ENCODE measurements at regions not wholly inside any gene's neighbourhood (a gene's known extent, or its start where the extent isn't known, plus 50 kb on each side); places are given as distances from the start of the nearest gene placed in this dataset.
"Not testable (repeated sequence)": the region's sequence is repeated elsewhere in the genome, so short reads cannot be mapped to it uniquely, and the experiment has no call there.

DNA sequence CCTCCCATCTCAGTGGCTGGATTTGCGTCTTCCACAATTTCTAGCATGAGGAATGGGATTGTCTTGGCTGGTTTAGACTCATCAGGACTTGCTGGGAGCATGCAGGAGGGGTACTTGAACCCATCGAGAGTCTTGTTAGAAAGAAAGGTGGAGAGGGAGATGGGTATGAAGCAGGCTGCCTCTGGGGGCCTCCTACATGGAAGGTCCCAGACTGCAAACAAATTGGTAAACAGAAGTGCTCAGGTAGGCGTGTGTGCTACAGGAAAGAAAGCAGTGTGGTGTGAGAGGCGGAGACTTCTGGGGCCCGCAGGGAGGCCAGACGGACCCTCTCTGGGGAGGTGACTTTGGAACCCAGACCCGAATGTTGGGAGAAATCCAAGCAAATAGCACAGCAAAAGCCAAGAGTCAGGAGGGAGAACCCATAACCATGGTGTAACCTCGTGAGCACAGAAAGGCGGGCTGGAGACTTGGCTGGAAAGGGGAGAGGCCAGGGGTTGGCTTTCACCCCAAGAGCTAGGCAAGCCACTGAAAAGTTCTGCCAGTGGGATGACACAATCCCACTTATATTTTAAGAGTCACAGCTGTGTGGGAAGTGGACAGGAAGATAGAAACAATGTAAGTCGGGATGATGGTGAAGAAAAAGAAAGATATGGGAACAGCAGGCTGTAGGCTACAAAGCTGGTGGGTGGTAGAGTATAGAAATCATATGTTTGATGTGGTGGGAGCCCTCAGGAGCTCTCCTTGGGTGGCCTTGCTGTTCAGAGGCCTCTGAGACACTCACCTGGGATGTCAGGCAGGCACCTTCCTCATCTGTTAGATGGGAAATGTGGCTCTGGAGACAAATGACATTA lies 130.1 kb upstream of the PRR20G start:
- Mint-ChIP-seq H3K27ac (no peak overlapping the region), H3K4me3 (no peak overlapping the region), H3K27me3 (ENCODE audit: low read depth) (peaks cover 29% of the 10 kb centered on the region)

GRCh38 chr3:127413871-127414270 lies 126.0 kb upstream of the PRR20G start:
- DNase-seq (ENCODE audit: low spot score): no peak
- Mint-ChIP-seq H3K27ac (no peak overlapping the region), H3K4me1 (ENCODE audit: low read depth) (no peaks in the 10 kb centered on the region), H3K27me3 (ENCODE audit: low read depth) (peaks cover 24% of the 10 kb centered on the region), H3K4me3 (no peak overlapping the region), H3K36me3 (ENCODE audit: low read depth) (no peaks in the 10 kb centered on the region), H3K9me3 (no peaks in the 10 kb centered on the region)

More for the DNA sequence above, 130.1 kb upstream of the PRR20G start:
- H3K4me1 Mint-ChIP-seq (ENCODE audit: low read depth): no peaks in the 10 kb centered on the region
- H3K9me3 Mint-ChIP-seq: no peaks in the 10 kb centered on the region
- no peak for DNase-seq (ENCODE audit: low spot score)
- no peaks in the 10 kb centered on the region for H3K36me3 Mint-ChIP-seq (ENCODE audit: low read depth)

DNA sequence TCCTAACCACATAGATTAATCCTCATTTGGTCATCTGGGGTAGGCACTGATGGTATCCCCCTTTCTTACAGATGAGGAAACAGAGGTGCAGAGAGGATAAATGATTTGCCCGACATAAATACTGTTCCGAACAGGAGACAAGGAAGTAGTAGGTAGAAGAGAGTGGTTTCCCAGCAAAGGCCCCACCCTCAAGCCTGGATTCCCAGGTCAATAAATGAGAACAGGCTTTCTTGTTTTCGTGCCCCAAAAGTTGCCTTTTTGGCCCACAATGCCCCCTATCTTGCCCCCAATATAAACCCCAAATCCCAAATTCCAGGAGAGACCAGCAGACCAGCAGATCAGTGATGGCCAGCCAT lies 125.5 kb upstream of the PRR20G start:
- Mint-ChIP-seq H3K27ac (no peak overlapping the region), H3K4me1 (ENCODE audit: low read depth) (no peaks in the 10 kb centered on the region), H3K9me3 (no peaks in the 10 kb centered on the region), H3K36me3 (ENCODE audit: low read depth) (no peaks in the 10 kb centered on the region), H3K4me3 (no peak overlapping the region), H3K27me3 (ENCODE audit: low read depth) (peaks cover 19% of the 10 kb centered on the region)
- no peak for DNase-seq (ENCODE audit: low spot score)

GRCh38 chr3:127412578-127413317 lies 124.9 kb upstream of the PRR20G start:
- Mint-ChIP-seq H3K9me3 (no peaks in the 10 kb centered on the region), H3K27me3 (ENCODE audit: low read depth) (peaks cover 15% of the 10 kb centered on the region), H3K4me1 (ENCODE audit: low read depth) (no peaks in the 10 kb centered on the region), H3K36me3 (ENCODE audit: low read depth) (no peaks in the 10 kb centered on the region), H3K4me3 (no peak overlapping the region), H3K27ac (no peak overlapping the region)
- DNase-seq (ENCODE audit: low spot score): no peak

GRCh38 chr3:127411875-127412274 lies 124.0 kb upstream of the PRR20G start:
- not testable (repeated sequence) for H3K27ac Mint-ChIP-seq; H3K4me1 Mint-ChIP-seq (ENCODE audit: low read depth); H3K9me3 Mint-ChIP-seq; H3K27me3 Mint-ChIP-seq (ENCODE audit: low read depth); H3K36me3 Mint-ChIP-seq (ENCODE audit: low read depth); H3K4me3 Mint-ChIP-seq; DNase-seq (ENCODE audit: low spot score)

GRCh38 chr3:127411083-127411727 lies 123.4 kb upstream of the PRR20G start:
- Mint-ChIP-seq H3K4me3 (no peak overlapping the region), H3K27me3 (ENCODE audit: low read depth) (peaks cover 4% of the 10 kb centered on the region), H3K4me1 (ENCODE audit: low read depth) (no peaks in the 10 kb centered on the region), H3K36me3 (ENCODE audit: low read depth) (no peaks in the 10 kb centered on the region), H3K9me3 (no peaks in the 10 kb centered on the region), H3K27ac (no peak overlapping the region)
- no peak for DNase-seq (ENCODE audit: low spot score)

GRCh38 chr3:127410678-127411077 lies 122.8 kb upstream of the PRR20G start:
- Mint-ChIP-seq H3K4me3 (no peak overlapping the region), H3K4me1 (ENCODE audit: low read depth) (no peaks in the 10 kb centered on the region), H3K36me3 (ENCODE audit: low read depth) (no peaks in the 10 kb centered on the region), H3K9me3 (no peaks in the 10 kb centered on the region), H3K27ac (no peak overlapping the region), H3K27me3 (ENCODE audit: low read depth) (peaks cover 4% of the 10 kb centered on the region)
- DNase-seq (ENCODE audit: low spot score): no peak

GRCh38 chr3:127410137-127410488 lies 122.3 kb upstream of the PRR20G start:
- Mint-ChIP-seq H3K9me3 (no peaks in the 10 kb centered on the region), H3K36me3 (ENCODE audit: low read depth) (no peaks in the 10 kb centered on the region), H3K27me3 (ENCODE audit: low read depth) (peaks cover 1% of the 10 kb centered on the region), H3K4me3 (no peak overlapping the region), H3K4me1 (ENCODE audit: low read depth) (no peaks in the 10 kb centered on the region), H3K27ac (no peak overlapping the region)
- no peak for DNase-seq (ENCODE audit: low spot score)

GRCh38 chr3:127409421-127410136 lies 121.7 kb upstream of the PRR20G start:
- Mint-ChIP-seq H3K9me3 (no peaks in the 10 kb centered on the region), H3K4me1 (ENCODE audit: low read depth) (no peaks in the 10 kb centered on the region), H3K36me3 (ENCODE audit: low read depth) (no peaks in the 10 kb centered on the region), H3K27me3 (ENCODE audit: low read depth) (no peaks in the 10 kb centered on the region), H3K27ac (no peak overlapping the region), H3K4me3 (no peak overlapping the region)
- DNase-seq (ENCODE audit: low spot score): no peak

- Mint-ChIP-seq H3K4me1 (ENCODE audit: low read depth) (no peaks in the 10 kb centered on the region), H3K27me3 (ENCODE audit: low read depth) (no peaks in the 10 kb centered on the region), H3K36me3 (ENCODE audit: low read depth) (no peaks in the 10 kb centered on the region), H3K4me3 (no peak overlapping the region), H3K9me3 (no peaks in the 10 kb centered on the region), H3K27ac (no peak overlapping the region)
- DNase-seq (ENCODE audit: low spot score): no peak
These were observed 121.0 kb upstream of the PRR20G start for GRCh38 chr3:127408684-127409420.

DNA sequence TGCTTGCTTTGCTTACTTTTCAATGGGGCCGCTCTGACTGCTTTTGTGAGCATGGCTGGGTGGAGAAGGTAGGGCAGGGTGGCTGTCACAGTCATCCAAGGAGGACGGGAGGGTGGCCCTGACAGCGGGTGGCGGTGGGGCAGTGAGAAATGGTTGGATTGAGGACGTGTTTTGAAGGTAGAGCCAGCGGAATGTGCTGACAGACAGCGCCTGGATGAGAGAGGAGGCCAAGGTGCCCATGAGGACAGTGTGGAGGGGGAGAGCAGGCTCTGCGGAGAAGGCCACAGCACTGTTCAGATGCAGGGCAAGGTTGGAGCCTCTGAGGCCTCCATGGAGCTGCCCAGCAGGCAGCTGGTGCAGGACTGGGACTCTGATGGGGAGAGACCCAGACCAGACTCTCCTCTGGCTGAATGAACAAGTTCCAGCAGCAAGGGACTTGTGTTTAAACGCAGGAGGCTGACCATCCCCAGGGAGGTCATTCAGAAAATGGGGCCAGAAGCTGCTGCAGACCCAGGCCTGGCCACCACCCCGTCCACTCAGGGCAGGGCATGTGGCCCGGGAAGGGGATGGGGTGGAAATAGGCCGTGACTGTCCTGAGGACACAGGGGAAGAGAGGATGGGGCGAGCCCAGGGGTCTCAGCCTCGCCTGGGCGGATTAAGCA lies 120.3 kb upstream of the PRR20G start:
- Mint-ChIP-seq H3K9me3 (no peaks in the 10 kb centered on the region), H3K4me3 (no peak overlapping the region), H3K36me3 (ENCODE audit: low read depth) (no peaks in the 10 kb centered on the region), H3K4me1 (ENCODE audit: low read depth) (no peaks in the 10 kb centered on the region), H3K27ac (no peak overlapping the region), H3K27me3 (ENCODE audit: low read depth) (no peaks in the 10 kb centered on the region)
- DNase-seq (ENCODE audit: low spot score): no peak

DNA sequence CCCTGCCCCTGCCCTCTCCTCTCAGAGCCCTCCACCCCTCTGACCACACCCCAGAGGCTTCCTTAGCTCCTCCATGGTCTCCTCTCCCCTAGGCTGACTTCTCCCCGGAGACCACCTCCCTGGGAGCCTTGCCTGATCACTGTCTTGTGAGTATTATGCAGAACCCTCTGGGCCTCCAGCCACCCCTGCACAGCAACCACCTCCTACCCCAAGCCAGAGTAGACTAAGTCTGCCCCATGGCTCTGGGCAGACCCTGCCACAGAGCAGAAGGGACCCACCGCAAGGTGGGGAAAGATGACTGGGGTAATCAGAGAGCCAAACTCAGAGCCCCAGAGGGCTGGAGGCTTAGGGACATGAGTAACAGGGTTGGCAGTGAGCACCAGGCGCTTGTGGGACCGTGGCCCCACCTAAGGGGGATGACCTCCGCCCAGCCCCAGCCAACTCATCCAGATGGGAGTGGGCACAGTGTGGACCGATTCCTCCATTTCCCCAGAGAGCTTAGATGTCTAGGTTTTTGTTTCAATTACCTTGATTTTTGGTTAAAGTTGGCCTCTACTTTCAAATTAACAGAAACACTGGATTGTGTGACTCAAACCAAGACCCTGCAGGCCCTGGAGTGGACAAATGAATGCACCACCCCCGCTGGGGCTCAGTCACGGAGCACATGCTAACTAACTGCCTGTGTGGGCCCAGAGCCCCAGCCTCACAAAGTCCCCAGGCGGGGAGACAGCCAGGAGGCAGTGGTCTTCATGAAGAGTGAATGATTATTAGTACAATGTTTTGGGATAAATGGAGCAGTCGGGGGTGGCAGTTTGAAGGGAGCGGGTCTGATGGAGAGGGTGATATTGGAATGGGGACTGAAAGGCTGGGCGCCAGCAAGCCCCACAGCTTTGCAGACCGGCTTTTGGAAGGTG lies 119.4 kb upstream of the PRR20G start:
- H3K27me3 Mint-ChIP-seq (ENCODE audit: low read depth): no peaks in the 10 kb centered on the region
- H3K27ac Mint-ChIP-seq: no peak overlapping the region
- H3K9me3 Mint-ChIP-seq: no peaks in the 10 kb centered on the region
- H3K4me1 Mint-ChIP-seq (ENCODE audit: low read depth): no peaks in the 10 kb centered on the region
- no peak for DNase-seq (ENCODE audit: low spot score)
- no peak overlapping the region for H3K4me3 Mint-ChIP-seq
- H3K36me3 Mint-ChIP-seq (ENCODE audit: low read depth): no peaks in the 10 kb centered on the region

All from T-helper 2 cell treated with Interferon-gamma antibody and Interleukin-4, amounts not matched to agents 5 μg/mL and 100 μg/mL, for 36 hours (primary cell).